ENCODE measurements at regions not wholly inside any gene's neighbourhood (a gene's known extent, or its start where the extent isn't known, plus 50 kb on each side); places are given as distances from the start of the nearest gene placed in this dataset.

GRCh38 chr4:13024147-13025105 lies 459.7 kb downstream of the RAB28 start:
- TF ChIP-seq CTCF (IDR thresholded peaks at IDR 0.05) (no peak), EP300 (IDR thresholded peaks at IDR 0.05) (no peak), POLR2A (IDR thresholded peaks at IDR 0.05) (no peak)

All from tibial nerve (tissue), 4 donors.